T-cell (primary cell): ENCODE measurements at regions not wholly inside any gene's neighbourhood (a gene's known extent, or its start where the extent isn't known, plus 50 kb on each side); places are given as distances from the start of the nearest gene placed in this dataset.

ENCODE experiments used
- ATAC-seq, 4 experiments: fragments of 200-7000 bp in 3 of 4; fragments of 150-1000 bp in 1 of 4; cut with Tn5 transposase; replicated peaks in 1 of 4; 1 replicate in 3 of 4; 2 replicates in 1 of 4; pipeline ENCODE4 v1.10.0; 2021; ENCODE audit warnings: moderate library complexity in 3 of 4, mild to moderate bottlenecking in 2 of 4, moderate number of reproducible peaks in 1 of 4
- CTCF ChIA-PET, 2 donors: fragments of 300-600 bp; sonication (Branson Sonifier 250); formaldehyde crosslinking; loops; one replicate each; lab custom pipeline; 2022; ENCODE audit warnings: antibody characterized with exemption in 2 of 2; lab: Charles Lee
- POLR2A ChIA-PET, 2 donors: fragments of 300-600 bp; sonication (Branson Sonifier 250); formaldehyde crosslinking; loops; one replicate each; lab custom pipeline; 2022; ENCODE audit warnings: antibody characterized with exemption in 2 of 2; lab: Charles Lee
- DNase-seq, 35 experiments: peaks; one replicate each; pipeline versions ENCODE4 v3.0.0 to v3.0.0-alpha.2; 2013 to 2023
- H3K27ac ChIP-seq: one replicate; pipeline ENCODE4 v1.5.1; 2013; ENCODE audit warnings: low read length
- H3K27me3 ChIP-seq, 2 experiments: replicated peaks in 1 of 2; 1 replicate in 1 of 2; 2 replicates in 1 of 2; pipeline versions ENCODE4 v1.6.1 to v1.7.0; 2013; ENCODE audit warnings: low read length in 1 of 2, mixed read lengths in 1 of 2; ENCODE audit not compliant: control insufficient read depth in 2 of 2, insufficient read depth in 2 of 2; ENCODE audit errors: extremely low read depth in 1 of 2
- H3K36me3 ChIP-seq, 2 donors: 1 replicate in 1 of 2; 2 replicates in 1 of 2; pipeline versions ENCODE4 v1.6.1 to v1.7.0; 2013; ENCODE audit warnings: low read length in 1 of 2; ENCODE audit not compliant: control insufficient read depth in 2 of 2, insufficient read depth in 1 of 2; ENCODE audit errors: extremely low read depth in 1 of 2
- H3K4me1 ChIP-seq, 2 experiments: 1 replicate in 1 of 2; 2 replicates in 1 of 2; pipeline versions ENCODE4 v1.6.1 to v1.7.0; 2013; ENCODE audit warnings: low read length in 2 of 2, mixed read lengths in 1 of 2; ENCODE audit not compliant: insufficient read depth in 2 of 2, control insufficient read depth in 1 of 2; ENCODE audit errors: extremely low read depth in 1 of 2
- H3K4me3 ChIP-seq, 2 donors: 1 replicate in 1 of 2; 2 replicates in 1 of 2; pipeline versions ENCODE4 v1.5.1 to v1.7.0; 2013; ENCODE audit warnings: mild to moderate bottlenecking in 2 of 2, low read length in 1 of 2, moderate library complexity in 1 of 2; ENCODE audit not compliant: control insufficient read depth in 1 of 2; ENCODE audit errors: extremely low read depth in 1 of 2
- H3K9me3 ChIP-seq: 2 replicates; pipeline ENCODE4 v1.7.0; 2013
- H3K27ac Mint-ChIP-seq, 2 donors: one replicate each; pipeline ENCODE4 v1.8.0; 2020 to 2021; ENCODE audit warnings: mild to moderate bottlenecking in 2 of 2, mixed read lengths in 2 of 2
- H3K27me3 Mint-ChIP-seq, 2 donors: one replicate each; pipeline ENCODE4 v1.8.0; 2021 to 2022; ENCODE audit warnings: mixed read lengths in 2 of 2
- H3K36me3 Mint-ChIP-seq: one replicate; pipeline ENCODE4 v1.8.0; 2021; ENCODE audit warnings: mixed read lengths
- H3K4me1 Mint-ChIP-seq, 3 donors: one replicate each; pipeline ENCODE4 v1.8.0; 2020 to 2022; ENCODE audit warnings: mixed read lengths in 3 of 3, mild to moderate bottlenecking in 1 of 3
- H3K4me3 Mint-ChIP-seq, 3 donors: one replicate each; pipeline ENCODE4 v1.8.0; 2020 to 2022; ENCODE audit warnings: mild to moderate bottlenecking in 3 of 3, mixed read lengths in 3 of 3, moderate library complexity in 3 of 3
- H3K9me3 Mint-ChIP-seq, 3 donors: one replicate each; pipeline ENCODE4 v1.8.0; 2020 to 2022; ENCODE audit warnings: mixed read lengths in 3 of 3
- WGBS: methylation state at CpG from one replicate; pipeline ENCODE4 v1.1.5; 2013; ENCODE audit warnings: missing lambda C conversion rate; ENCODE audit not compliant: insufficient coverage; 5-methylcytosine and 5-hydroxymethylcytosine counted together

GRCh38 chr18:25825979-25826776 lies 264.2 kb downstream of the SS18 start:
- Mint-ChIP-seq H3K4me1 (no peaks in the 10 kb centered on the region), H3K27ac (no peak overlapping the region), H3K27me3 (peaks cover 3 to 16% of the 10 kb centered on the region in 2 donors), H3K4me3 (no peak overlapping the region), H3K36me3 (no peaks in the 10 kb centered on the region), H3K9me3 (no peaks in the 10 kb centered on the region)
- H3K36me3 ChIP-seq = no peaks in the 10 kb centered on the region
- H3K9me3 ChIP-seq = no peaks in the 10 kb centered on the region
- WGBS = 82% methylated on average over 4 of the region's 4 CpGs
- DNase-seq (no peak), ATAC-seq (no peak)
- H3K27me3 ChIP-seq = no peaks in the 10 kb centered on the region
- no peak overlapping the region for H3K27ac ChIP-seq
- no peaks in the 10 kb centered on the region for H3K4me1 ChIP-seq
- ChIA-PET POLR2A (no interaction called here), CTCF (interaction anchor here in 1 of 2 donors (0.7 kb wide), 1 partner anchor 333 kb away, joined by 5 read pairs; no protein-coding TSS in a partner anchor)
- H3K4me3 ChIP-seq = no peak overlapping the region

- H3K9me3 Mint-ChIP-seq = no peaks in the 10 kb centered on the region
- Histone ChIP-seq H3K36me3 (no peaks in the 10 kb centered on the region), H3K27me3 (peaks cover 0 to under 1% of the 10 kb centered on the region in 2 experiments), H3K9me3 (no peaks in the 10 kb centered on the region), H3K4me3 (no peak overlapping the region), H3K27ac (no peak overlapping the region), H3K4me1 (no peaks in the 10 kb centered on the region)
- no peak for DNase-seq
- 89% methylated on average over 5 of the region's 6 CpGs for WGBS
- H3K27me3 Mint-ChIP-seq = peaks cover 1 to 17% of the 10 kb centered on the region in 2 donors
- H3K4me3 Mint-ChIP-seq = no peak overlapping the region
- H3K4me1 Mint-ChIP-seq = no peaks in the 10 kb centered on the region
- ChIA-PET POLR2A (no interaction called here), CTCF (no interaction called here)
- no peaks in the 10 kb centered on the region for H3K36me3 Mint-ChIP-seq
- H3K27ac Mint-ChIP-seq = no peak overlapping the region
- no peak for ATAC-seq
Observed at GRCh38 chr18:25825056-25825455, 265.4 kb downstream of the SS18 start.

- Mint-ChIP-seq H3K4me3 (no peak overlapping the region), H3K4me1 (peaks cover 5 to 10% (median 9%) of the 10 kb centered on the region in 3 donors), H3K27ac (no peak overlapping the region), H3K27me3 (peaks cover 5 to 20% of the 10 kb centered on the region in 2 donors), H3K36me3 (no peaks in the 10 kb centered on the region), H3K9me3 (no peaks in the 10 kb centered on the region)
- Histone ChIP-seq H3K27me3 (peaks cover 0 to 4% of the 10 kb centered on the region in 2 experiments), H3K27ac (no peak overlapping the region), H3K9me3 (no peaks in the 10 kb centered on the region), H3K4me3 (no peak overlapping the region), H3K36me3 (no peaks in the 10 kb centered on the region), H3K4me1 (no peaks in the 10 kb centered on the region)
- WGBS = 100% methylated on average over 1 of the region's 1 CpG
- ChIA-PET CTCF (no interaction called here), POLR2A (no interaction called here)
- ATAC-seq (no peak), DNase-seq (no peak)
Observed at GRCh38 chr18:25819746-25820363, 270.6 kb downstream of the SS18 start.

- H3K4me3 ChIP-seq = no peak overlapping the region
- POLR2A ChIA-PET = no interaction called here
- peaks cover 0 to 4% of the 10 kb centered on the region in 2 experiments for H3K27me3 ChIP-seq
- ATAC-seq = no peak
- no peak overlapping the region for H3K27ac Mint-ChIP-seq
- H3K9me3 ChIP-seq = no peaks in the 10 kb centered on the region
- H3K4me1 ChIP-seq = no peaks in the 10 kb centered on the region
- peaks cover 9 to 16% (median 11%) of the 10 kb centered on the region in 3 donors for H3K4me1 Mint-ChIP-seq
- no peak overlapping the region for H3K4me3 Mint-ChIP-seq
- no CpG with 5 or more reads among the region's 6 CpGs for WGBS
- no peak for DNase-seq
- H3K27me3 Mint-ChIP-seq = peaks cover 5 to 15% of the 10 kb centered on the region in 2 donors
- CTCF ChIA-PET = no interaction called here
- H3K9me3 Mint-ChIP-seq = no peaks in the 10 kb centered on the region
- no peaks in the 10 kb centered on the region for H3K36me3 ChIP-seq
- no peak overlapping the region for H3K27ac ChIP-seq
- H3K36me3 Mint-ChIP-seq = no peaks in the 10 kb centered on the region
Observed at GRCh38 chr18:25818505-25818904, 271.9 kb downstream of the SS18 start.

- H3K36me3 Mint-ChIP-seq = no peaks in the 10 kb centered on the region
- H3K9me3 ChIP-seq = no peaks in the 10 kb centered on the region
- peaks cover 0 to 4% of the 10 kb centered on the region in 2 experiments for H3K27me3 ChIP-seq
- H3K27ac Mint-ChIP-seq = no peak overlapping the region
- ChIA-PET POLR2A (no interaction called here), CTCF (no interaction called here)
- DNase-seq = no peak
- peaks cover 5 to 15% of the 10 kb centered on the region in 2 donors for H3K27me3 Mint-ChIP-seq
- 100% methylated on average over 1 of the region's 5 CpGs for WGBS
- H3K27ac ChIP-seq = no peak overlapping the region
- ATAC-seq = no peak
- peaks cover 9 to 16% (median 11%) of the 10 kb centered on the region in 3 donors for H3K4me1 Mint-ChIP-seq
- no peaks in the 10 kb centered on the region for H3K4me1 ChIP-seq
- no peaks in the 10 kb centered on the region for H3K9me3 Mint-ChIP-seq
- H3K36me3 ChIP-seq = no peaks in the 10 kb centered on the region
- H3K4me3 Mint-ChIP-seq = no peak overlapping the region
- no peak overlapping the region for H3K4me3 ChIP-seq
Observed at GRCh38 chr18:25817546-25818237, 272.7 kb downstream of the SS18 start.

GRCh38 chr18:25815659-25816058 lies 274.8 kb downstream of the SS18 start:
- ATAC-seq = no peak
- H3K27ac ChIP-seq = no peak overlapping the region
- H3K9me3 ChIP-seq = no peaks in the 10 kb centered on the region
- ChIA-PET CTCF (no interaction called here), POLR2A (no interaction called here)
- no peak for DNase-seq
- WGBS = 100% methylated on average over 3 of the region's 3 CpGs
- H3K36me3 ChIP-seq = no peaks in the 10 kb centered on the region
- Mint-ChIP-seq H3K9me3 (no peaks in the 10 kb centered on the region), H3K4me1 (peaks cover 9 to 16% (median 11%) of the 10 kb centered on the region in 3 donors), H3K36me3 (no peaks in the 10 kb centered on the region), H3K4me3 (no peak overlapping the region), H3K27me3 (peaks cover 5 to 6% of the 10 kb centered on the region in 2 donors), H3K27ac (no peak overlapping the region)
- peaks cover 0 to 4% of the 10 kb centered on the region in 2 experiments for H3K27me3 ChIP-seq
- no peaks in the 10 kb centered on the region for H3K4me1 ChIP-seq
- H3K4me3 ChIP-seq = no peak overlapping the region
